Peyer's patch (tissue), 4 donors: ENCODE measurements at regions not wholly inside any gene's neighbourhood (a gene's known extent, or its start where the extent isn't known, plus 50 kb on each side); places are given as distances from the start of the nearest gene placed in this dataset.

Source experiments
- DNase-seq, 3 donors: peaks; one replicate each; pipeline ENCODE4 v3.0.0-alpha.2; 2017 to 2019
- H3K27ac ChIP-seq, 4 donors: fragments of 200-600 bp; sonication (generic); one replicate each; pipeline ENCODE4 v1.5.1; 2016 to 2019
- H3K27me3 ChIP-seq, 2 donors: fragments of 200-600 bp; sonication (generic); one replicate each; pipeline ENCODE4 v1.5.1; 2019
- H3K36me3 ChIP-seq, 3 donors: fragments of 200-600 bp; sonication (generic); one replicate each; pipeline ENCODE4 v1.5.1; 2016 to 2019
- H3K4me1 ChIP-seq, 4 donors: fragments of 200-600 bp; sonication (generic); one replicate each; pipeline ENCODE4 v1.5.1; 2016 to 2019
- H3K4me3 ChIP-seq, 4 donors: fragments of 200-600 bp; sonication (generic); 1 replicate in 3 of 4; 2 replicates in 1 of 4; pipeline ENCODE4 v1.5.1; 2016 to 2019; ENCODE audit warnings: mild to moderate bottlenecking in 1 of 4
- H3K9me3 ChIP-seq, 4 donors: fragments of 200-600 bp; sonication (generic); one replicate each; pipeline ENCODE4 v1.5.1; 2016 to 2019; ENCODE audit warnings: mild to moderate bottlenecking in 1 of 4
- CTCF ChIP-seq, 6 experiments: fragments of 450-650 bp in 4 of 6; fragments of 200-600 bp in 2 of 6; sonication (generic) in 1 of 6; IDR thresholded peaks; one replicate each; pipeline ENCODE4 v1.5.1; 2017 to 2019; ENCODE audit warnings: antibody characterized with exemption in 6 of 6, mild to moderate bottlenecking in 3 of 6, moderate library complexity in 1 of 6
- POLR2A ChIP-seq, 2 donors: fragments of 450-650 bp; IDR thresholded peaks; one replicate each; pipeline ENCODE4 v1.5.1; 2017; ENCODE audit warnings: antibody characterized with exemption in 2 of 2, mild to moderate bottlenecking in 2 of 2, moderate library complexity in 2 of 2

- peak overlapping the region in 2 of 4 donors; percentile 63 to 65 for H3K27ac ChIP-seq
- no peak for TF ChIP-seq CTCF (IDR thresholded peaks at IDR 0.05)
- TF ChIP-seq POLR2A (IDR thresholded peaks at IDR 0.05): peak in 1 of 2 donors; percentile 25
These were observed 88.7 kb downstream of the SLC10A2 start for GRCh38 chr13:102977471-102977870.

GRCh38 chr13:102974317-102975087 is 91.7 kb downstream of the SLC10A2 start:
- Histone ChIP-seq H3K4me3 (peak overlapping the region in 1 of 4 donors; percentile 1), H3K27ac (peak overlapping the region in 2 of 4 donors; percentile 71 to 78), H3K36me3 (no peaks in the 10 kb centered on the region), H3K9me3 (no peaks in the 10 kb centered on the region), H3K27me3 (no peaks in the 10 kb centered on the region), H3K4me1 (peaks cover 0 to 6% (median 0%) of the 10 kb centered on the region in 4 donors)
- no peak for DNase-seq
- TF ChIP-seq CTCF (IDR thresholded peaks at IDR 0.05): no peak
- TF ChIP-seq POLR2A (IDR thresholded peaks at IDR 0.05): peak in 1 of 2 donors; percentile 9

More at GRCh38 chr13:102977471-102977870, 88.7 kb downstream of the SLC10A2 start:
- Histone ChIP-seq H3K4me1 (peaks cover 0 to 6% (median 0%) of the 10 kb centered on the region in 4 donors), H3K4me3 (no peak overlapping the region), H3K36me3 (no peaks in the 10 kb centered on the region), H3K9me3 (no peaks in the 10 kb centered on the region), H3K27me3 (no peaks in the 10 kb centered on the region)
- DNase-seq: peak in 1 of 3 donors; percentile 50

GRCh38 chr13:102972191-102972590 is 94.0 kb downstream of the SLC10A2 start:
- Histone ChIP-seq H3K27ac (no peak overlapping the region), H3K36me3 (no peaks in the 10 kb centered on the region), H3K4me3 (no peak overlapping the region), H3K4me1 (peaks cover 0 to 4% (median 0%) of the 10 kb centered on the region in 4 donors), H3K9me3 (no peaks in the 10 kb centered on the region), H3K27me3 (no peaks in the 10 kb centered on the region)
- no peak for DNase-seq
- TF ChIP-seq POLR2A (IDR thresholded peaks at IDR 0.05): no peak
- TF ChIP-seq CTCF (IDR thresholded peaks at IDR 0.05): no peak

- TF ChIP-seq POLR2A (IDR thresholded peaks at IDR 0.05) (no peak), CTCF (IDR thresholded peaks at IDR 0.05) (no peak)
- Histone ChIP-seq H3K36me3 (no peaks in the 10 kb centered on the region), H3K27me3 (no peaks in the 10 kb centered on the region), H3K4me3 (no peak overlapping the region), H3K9me3 (no peaks in the 10 kb centered on the region), H3K27ac (peak overlapping the region in 2 of 4 donors; percentile 16 to 40), H3K4me1 (peaks cover 0 to 7% (median 0%) of the 10 kb centered on the region in 4 donors)
- DNase-seq: no peak
These were observed 95.7 kb downstream of the SLC10A2 start for GRCh38 chr13:102970542-102970941.

- Histone ChIP-seq H3K27ac (peak overlapping the region in 2 of 4 donors; percentile 57 to 58), H3K36me3 (no peaks in the 10 kb centered on the region), H3K4me3 (no peak overlapping the region), H3K4me1 (peaks cover 0 to 7% (median 0%) of the 10 kb centered on the region in 4 donors), H3K9me3 (no peaks in the 10 kb centered on the region), H3K27me3 (no peaks in the 10 kb centered on the region)
- TF ChIP-seq POLR2A (IDR thresholded peaks at IDR 0.05) (no peak), CTCF (IDR thresholded peaks at IDR 0.05) (no peak)
- DNase-seq: peak in 2 of 3 donors; percentile 58 to 69
These were observed 97.5 kb downstream of the SLC10A2 start for GRCh38 chr13:102968572-102969228.
